Fibroblast of skin of right quadriceps (primary cell): ENCODE measurements at regions not wholly inside any gene's neighbourhood (a gene's known extent, or its start where the extent isn't known, plus 50 kb on each side); places are given as distances from the start of the nearest gene placed in this dataset.

ENCODE experiments used
- DNase-seq: peaks from one replicate; pipeline ENCODE4 v3.0.0-alpha.2; 2013

DNA sequence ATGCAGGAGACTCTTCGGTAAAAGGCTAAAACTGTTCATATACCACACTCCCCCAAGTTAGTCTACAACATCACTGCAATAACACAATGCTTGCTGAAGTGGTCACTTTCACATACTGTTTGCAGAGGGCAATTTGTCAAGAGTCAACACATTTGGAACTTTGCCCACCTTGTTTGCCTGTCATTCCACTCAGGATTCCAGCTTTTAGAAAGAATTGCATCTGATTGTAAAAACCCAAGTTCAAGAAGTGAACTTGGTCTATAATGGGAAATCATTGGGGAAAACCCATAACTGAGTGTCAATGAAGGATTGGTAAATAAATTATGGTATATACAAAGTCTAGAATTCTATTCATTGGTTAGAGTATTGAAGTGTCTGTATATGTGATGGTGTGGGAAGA is 120.5 kb downstream of the GADD45G start:
- no peak for DNase-seq

DNA sequence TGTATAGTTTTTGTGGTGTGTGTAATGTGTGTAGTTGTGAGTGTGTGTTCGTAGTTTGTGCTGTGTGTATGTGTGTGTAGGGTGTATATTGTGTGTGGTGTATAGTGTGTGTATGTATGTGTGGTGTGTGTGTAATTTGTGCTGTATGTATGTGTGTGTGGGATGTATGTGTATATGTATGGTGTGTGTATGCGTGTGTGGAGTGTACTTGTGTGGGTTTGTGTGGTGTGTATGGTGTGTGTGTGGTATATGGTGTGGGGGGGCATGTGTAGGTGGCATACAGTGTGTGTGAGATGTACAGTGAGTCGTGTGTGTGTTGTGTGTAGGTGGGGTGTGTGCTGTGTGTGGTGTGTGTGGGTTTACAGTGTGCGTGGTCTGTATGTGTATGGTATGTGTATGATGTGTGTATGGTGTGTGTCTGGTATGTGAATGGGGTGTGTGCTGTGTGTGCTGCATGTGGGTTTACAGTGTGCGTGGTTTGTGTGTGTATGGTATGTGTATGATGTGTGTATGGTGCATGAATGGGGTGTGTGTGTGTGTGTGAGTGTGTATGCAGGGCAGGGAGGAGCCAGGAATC is 125.2 kb downstream of the GADD45G start:
- no peak for DNase-seq

DNA sequence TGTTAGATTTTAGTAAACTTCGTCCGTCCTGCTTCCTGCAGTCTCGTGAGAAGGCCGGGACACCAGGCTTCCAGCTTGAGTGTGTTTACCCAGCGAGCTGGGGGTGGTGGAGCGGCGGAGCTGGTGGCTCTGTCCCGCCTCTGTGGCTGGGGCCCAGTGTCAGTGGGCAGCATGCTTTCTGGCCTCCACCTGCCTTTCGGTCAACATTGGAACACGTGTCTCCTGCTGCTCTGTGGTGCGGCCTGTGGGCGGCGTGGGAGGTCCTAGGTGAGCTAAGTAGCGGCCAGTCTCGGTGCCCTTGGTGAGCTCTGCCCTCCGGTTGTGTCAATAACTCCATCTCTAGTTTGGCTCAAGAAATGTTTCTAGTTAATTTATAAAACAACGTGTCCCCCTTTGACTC is 125.9 kb downstream of the GADD45G start:
- DNase-seq: no peak

DNA sequence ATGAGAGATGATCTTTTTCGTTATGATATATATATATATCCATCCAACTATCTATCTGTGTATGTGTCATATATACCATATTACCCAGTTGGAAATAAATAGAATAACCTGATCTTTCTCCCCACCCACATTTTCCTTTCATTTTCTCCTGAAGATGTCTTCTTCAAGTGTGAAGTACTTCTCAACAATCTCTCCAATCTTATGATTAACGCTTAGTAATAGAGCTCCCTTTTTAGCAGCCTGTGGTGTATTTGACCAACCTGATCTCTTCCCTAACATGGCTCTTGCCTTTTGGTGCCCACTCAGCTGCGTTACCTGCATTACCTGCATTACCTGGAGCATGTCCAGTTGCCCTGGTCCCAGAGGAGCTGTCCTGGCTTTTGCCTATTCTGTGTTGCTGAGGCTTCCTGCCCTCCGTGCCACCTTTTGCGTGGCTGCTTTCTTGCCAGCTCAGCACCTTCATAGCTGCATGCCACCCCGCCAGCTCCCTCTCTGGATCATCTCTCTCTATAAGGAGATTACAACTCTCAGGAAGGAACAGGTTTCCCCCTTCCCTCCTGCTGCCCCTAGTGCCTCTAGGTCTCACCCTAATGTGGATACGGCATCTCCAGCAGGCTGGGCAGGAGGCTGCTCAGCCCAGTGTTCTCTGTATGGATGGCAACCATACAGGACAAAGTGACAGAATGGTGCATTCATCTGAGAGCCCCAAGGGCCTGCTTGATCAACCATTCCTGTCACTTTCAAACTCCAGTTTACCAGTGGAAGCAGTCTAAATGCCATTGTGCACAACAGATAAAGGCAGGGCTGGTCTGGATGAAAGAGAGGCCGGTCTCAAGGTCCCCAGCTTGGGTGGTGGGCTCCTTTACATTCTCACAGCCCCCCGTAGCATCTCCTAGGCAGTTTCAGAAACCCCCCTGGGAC is 126.7 kb downstream of the GADD45G start:
- no peak for DNase-seq

DNA sequence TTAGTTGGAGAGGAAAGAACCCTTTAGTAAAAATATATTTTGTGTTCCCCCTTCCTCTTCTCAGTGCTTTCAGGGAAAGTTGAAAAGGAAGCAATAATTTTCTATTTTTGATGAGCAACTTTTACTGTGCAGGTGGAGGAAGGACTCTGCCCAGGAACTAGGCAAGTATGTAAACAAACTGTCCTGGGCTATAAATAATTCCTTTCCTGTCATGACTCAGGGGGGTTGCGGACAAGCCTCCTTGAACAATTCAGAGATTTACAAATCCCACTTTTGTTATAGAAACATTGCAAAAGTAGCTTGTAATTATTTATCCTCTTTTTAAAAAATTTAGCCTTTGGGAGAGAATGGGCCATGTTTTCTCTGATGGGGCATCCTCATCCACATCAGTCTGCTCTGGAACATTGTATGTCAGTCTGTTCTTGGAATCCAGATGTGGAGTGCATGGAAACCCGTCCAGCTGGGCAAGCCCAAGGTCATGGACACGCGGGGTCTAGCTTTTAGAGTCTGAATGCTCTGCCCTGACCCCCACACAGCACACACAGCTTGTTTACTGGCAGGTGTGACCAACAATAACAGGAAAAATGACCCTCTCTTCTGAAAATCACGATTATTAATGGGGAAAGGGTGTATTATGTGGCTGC is 127.6 kb downstream of the GADD45G start:
- peak; percentile 39 for DNase-seq

DNA sequence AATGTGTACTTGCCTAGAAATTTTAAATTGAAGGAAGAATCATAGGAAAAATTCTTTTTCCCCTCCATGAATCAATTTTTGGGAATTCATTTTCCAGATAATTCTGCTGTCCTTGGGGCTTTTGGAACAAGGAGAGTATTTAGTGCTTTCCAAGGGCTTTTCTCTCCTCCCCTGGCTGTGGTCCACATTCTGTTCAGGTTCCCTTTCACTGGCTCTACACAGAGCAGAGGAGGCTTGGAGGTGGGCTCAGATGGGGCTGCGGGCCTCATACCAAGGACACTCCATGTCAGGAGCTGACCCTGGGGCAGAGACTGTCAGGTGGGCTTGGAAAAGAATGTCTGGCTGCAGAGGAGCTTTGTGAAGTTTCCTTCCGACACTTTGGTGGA is 128.1 kb downstream of the GADD45G start:
- no peak for DNase-seq

DNA sequence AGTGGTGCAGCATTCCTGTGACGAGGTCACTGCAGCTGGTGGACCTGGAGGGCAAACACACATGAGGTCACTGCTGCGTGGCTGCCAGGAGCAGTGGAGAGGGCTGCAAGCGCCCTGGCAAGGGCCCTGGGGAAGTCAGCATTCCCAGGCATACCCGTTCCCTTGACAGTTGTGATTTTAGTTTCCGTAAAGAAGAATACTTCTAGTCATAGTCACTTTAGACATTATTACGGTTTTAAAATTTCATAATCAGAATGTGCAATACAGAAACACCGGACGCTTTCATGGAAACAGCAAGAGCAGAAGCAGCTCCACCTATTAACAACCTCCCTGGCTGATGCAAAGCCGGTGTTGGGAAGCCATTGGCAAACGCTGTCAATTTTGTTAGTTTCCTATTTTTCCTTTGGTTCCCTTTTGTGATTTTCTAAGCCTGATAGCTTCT is 129.8 kb downstream of the GADD45G start:
- DNase-seq: no peak

DNA sequence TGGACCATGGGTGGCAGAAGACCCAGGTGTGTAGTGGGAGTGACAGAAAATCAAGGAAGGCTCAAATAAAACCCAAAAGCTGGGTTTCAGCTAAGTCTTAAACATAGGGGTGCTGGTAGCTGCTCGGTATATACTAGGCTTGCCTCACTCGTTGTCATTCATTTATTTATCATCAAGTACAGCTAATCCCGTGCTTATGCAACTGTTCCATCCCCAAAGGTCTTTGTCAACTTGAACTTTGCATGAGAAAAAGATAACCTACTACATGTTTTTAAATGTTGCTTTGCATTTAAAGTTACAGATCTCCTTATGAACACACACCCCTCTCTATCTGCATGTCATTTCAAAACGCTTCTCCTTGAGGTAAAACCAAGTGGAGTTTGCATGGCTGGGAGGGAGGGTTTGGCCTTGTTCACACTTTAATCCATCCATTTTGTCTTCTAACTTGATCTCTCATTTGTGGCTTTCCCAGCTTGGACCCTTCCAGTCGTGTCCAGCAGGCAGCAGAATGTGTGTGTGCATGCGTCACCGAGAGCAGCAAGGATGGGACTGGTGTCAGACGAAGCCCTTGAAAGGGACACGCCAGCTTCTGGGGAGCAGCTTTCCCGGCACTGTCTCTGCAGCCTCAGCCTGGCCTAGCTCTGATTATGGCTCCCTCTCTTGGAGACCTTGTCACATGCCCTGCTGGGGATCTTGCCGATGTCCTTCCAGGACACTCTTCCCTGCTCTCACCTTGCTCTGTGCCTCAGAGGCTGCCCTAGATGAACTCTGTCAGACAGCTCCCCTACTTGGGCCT is 133.5 kb downstream of the GADD45G start:
- no peak for DNase-seq

DNA sequence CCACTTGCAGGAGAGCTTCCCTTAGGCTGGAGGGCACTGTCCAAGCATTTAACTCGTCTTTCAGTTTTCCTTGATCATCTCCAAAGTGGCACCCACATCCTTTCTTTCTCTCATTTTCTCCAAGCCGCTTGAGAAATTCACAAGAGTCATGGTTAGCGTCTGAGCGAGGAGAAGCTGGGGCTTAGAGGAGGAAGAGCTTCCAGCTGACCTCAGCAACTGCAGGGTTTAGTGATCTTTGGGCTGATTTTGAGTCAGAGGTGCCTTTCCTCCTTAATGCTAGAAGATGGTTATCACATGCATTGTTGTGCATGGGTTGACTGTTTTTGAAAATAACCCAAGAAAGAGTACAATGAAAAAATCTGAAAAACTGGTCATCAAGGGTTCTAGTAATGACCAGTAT is 134.7 kb downstream of the GADD45G start:
- DNase-seq: no peak

DNA sequence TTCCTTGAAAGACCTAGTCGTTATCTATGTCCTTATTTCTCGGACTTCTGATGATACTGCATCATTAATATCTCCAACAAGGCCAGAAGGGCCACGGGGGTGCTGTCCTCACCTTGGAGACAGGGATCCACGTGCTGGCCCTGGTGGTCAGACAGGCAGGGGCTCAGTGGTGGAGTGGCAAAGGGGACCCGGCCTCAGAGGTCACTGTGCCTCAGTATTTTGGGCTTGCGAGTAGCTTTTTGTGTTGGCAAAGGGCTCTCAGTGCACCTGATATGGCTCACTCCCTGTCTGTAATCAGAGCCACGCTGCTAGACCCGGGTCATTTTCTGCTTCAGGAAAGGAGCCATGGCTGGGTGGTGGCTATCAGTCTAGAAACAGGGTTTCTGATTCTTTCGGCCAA is 135.1 kb downstream of the GADD45G start:
- no peak for DNase-seq

DNA sequence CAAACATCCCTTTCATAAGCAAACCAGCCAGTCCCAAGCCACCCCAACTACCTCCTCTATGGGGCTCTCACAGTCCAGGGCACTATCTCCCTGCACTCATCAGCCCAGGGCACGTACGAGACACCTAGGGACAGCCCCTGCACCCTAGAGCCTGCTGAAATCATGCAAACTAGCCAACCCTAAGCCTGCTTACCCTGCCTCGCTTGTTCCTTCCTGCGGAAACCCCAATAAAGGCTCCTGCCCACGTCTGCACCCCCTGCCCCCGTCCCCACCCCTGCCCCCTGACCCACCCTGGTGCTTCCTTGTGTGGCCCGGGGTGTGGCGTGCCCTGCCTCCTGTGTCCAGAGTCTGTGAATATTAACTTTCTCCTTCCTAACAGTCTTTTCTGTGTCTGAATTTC is 135.9 kb downstream of the GADD45G start:
- DNase-seq: no peak

DNA sequence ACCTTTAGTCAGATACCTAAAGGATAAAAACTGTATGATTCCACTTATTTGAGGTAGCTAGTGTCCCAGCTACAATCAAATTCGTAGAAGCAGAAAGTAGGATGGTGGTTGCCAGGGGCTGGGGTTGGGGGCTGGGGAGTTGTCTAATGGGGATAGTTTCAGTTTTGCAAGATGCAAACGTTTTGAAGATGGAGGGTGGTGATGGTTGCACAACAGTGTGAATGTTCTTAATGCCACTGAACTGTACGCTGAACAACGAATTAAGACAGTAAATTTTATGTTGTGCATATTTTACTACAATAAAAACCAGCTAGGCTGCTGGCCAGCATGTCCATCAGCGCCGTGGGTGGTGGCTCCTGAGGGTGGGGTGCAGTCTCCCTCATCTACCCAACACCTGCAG is 137.8 kb downstream of the GADD45G start:
- DNase-seq: no peak

DNA sequence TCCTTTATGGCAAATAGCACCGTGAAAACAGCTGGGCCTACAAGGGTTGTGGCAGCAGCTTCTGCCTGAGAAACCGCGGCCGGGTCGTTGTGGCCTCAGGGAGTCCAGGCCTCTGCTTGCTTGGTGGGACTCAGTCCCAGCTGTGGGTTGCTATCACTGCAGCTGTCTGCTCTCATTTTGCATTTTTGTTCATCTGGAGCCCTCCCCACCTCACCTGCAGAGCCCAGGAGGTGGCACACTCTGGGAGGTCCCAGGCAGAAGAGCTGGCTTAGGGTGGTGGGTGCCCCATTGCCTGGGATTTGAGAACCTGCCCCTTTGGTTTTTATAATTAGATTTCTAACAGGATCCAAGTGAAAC is 138.4 kb downstream of the GADD45G start:
- no peak for DNase-seq

DNA sequence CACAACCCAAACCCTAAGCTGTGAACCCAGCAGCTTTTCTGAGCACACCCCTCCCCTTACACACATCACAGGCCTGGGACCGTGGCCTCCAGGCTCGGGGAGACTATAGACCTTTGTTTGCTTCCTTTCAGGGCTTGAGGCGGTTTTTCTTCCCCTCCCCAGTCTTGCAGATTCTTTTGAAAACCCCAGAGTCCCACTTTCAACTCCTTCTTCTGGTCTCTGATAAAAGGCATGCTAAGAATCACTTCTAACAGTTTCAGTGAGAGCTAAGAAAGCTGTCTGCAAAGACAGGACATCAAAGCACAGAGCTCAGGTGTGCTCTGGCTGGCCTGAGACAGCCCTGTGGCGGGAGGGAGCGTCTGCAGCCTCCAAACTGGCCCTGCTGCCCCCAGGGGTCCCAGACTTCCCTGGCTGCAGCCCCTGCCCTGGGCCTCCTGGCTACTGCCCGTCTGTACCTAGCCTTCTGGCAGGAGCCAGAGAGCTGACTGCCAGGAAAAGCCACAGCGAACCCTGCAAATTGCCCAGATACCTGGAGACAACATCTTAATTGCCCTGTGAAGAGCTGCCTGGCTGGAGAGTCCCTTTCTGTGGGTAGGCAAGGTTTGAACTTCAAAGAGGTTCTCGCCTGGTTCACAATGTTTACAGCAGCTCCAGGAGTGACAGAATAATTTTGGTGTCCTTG is 138.9 kb downstream of the GADD45G start:
- DNase-seq: no peak

DNA sequence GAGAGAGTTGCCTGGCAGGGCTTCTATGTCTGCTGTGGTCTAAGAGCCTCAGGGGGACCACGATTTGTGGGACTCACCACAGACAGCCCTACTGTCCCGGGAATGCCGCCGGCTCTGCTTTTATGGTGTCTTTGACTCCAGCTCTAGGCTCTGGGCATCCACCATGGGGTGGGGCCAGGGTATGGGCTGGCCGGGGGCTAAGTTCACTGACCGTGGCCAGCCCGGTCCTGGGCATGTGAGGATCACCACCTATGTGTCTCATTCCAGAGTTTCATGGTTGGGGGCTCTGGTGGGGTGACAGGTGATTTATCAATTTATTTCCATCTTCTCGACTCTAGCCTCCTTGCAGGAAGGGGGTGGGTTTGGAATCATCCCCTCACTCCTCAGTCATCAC is 139.4 kb downstream of the GADD45G start:
- no peak for DNase-seq

DNA sequence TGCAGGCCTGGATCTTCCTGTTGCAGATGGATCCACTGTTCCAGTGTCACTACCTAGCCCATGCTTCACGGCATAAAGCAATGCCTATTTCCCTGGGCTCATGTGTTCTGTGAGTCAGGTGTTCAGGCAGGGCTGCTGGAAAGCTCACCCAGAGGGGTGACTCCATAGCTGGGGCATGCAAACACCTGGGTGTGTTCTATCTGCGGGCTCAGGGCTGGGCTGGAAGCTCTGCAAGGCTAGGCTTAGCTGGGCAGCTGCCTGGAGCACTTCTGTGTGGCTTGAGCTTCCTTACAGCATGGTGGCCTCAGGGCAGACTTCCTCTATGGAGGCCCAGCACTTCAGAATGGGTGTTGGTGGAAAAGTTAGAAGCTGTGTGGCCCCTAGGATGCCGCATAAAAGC is 139.9 kb downstream of the GADD45G start:
- DNase-seq: no peak

DNA sequence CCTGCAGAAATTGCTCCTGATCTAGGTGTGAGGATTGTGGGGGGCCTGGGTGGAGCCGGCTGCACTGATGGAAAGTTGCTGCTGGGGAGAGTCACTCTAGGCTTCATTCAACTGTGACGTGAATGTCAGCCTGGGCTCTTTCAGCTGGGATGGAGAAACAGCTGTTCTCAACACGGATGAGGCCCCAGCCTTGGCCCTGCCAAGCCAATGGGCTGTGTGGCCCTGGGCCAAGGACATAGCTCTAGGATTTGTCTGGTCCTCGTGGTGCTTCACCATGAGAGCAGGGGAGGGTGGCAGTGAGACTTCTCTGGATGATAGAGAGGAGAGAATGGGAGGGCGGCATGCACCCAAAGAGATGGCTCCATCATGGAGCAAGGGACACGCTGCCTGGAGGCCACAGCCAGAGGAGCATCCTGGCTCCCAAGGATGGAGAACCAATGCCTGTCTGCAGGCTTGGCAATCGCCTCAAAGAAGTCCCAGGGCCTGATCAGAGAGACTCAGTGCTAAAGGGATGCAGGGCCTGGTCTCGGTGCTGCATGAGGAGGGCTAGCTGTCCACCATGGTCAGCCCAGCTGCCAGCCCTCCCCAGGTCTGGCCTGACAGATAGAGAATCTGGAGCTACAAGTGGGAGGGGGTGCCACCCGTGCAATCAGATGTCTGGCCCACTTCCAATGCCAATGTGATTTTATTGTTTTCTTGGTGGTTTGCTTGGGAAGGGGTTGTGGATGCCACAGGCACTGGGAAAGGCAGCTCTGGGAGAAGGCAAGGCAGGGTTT is 141.0 kb downstream of the GADD45G start:
- DNase-seq: no peak

DNA sequence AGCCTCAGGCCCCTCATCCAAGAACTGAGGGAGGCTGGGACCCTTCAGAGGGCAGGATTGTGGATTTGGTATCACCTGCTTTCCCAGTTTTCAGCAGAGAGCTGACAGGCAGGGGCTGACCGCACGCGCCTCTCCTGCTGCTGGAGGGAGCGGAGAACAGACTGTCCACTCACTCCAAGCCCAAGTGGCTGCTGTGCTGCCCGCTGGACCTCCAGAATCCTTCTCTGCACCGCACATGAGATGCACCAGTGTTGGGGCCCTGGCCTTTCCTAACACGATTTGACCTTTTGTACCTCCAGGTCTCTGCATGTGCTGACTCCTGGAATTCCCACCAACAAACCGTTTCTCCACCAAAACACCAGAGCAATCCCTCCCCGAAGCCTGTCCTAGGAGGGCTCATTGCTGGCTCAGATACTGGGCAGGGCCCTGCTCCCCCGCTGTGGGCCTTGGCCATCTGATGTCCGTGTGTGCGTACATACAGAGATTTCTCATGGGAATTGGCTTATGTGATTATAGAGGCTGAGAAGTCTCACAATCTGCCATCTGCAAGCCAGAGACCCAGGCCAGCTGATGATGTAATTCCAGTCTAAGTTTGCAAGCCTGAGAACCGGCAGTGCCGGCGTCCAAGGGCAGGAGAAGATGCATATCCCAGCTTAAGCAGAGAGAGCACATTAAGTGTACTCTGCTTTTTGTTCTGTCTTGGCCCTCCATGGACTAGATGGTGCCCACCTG is 141.7 kb downstream of the GADD45G start:
- peak; percentile 77 for DNase-seq

DNA sequence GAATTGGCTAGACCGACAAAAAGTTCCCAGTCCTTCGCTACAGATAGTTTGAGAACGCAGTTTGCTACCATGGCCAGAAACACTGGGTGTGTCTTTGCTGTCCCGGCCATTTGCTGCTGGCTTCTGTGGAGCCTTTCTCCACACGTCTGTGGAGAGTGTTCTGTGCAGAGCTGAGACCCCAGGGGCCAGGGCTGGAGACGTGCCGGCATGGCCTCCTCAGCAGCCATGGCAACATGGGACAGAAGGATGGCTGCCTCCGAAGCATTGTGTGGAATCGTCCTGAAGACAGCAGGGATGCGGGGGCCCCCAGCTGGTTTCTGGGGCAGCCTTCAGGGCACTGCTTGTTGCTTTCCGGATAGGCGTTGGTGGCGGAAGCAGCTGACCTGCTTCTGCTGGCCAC is 142.8 kb downstream of the GADD45G start:
- DNase-seq: no peak

DNA sequence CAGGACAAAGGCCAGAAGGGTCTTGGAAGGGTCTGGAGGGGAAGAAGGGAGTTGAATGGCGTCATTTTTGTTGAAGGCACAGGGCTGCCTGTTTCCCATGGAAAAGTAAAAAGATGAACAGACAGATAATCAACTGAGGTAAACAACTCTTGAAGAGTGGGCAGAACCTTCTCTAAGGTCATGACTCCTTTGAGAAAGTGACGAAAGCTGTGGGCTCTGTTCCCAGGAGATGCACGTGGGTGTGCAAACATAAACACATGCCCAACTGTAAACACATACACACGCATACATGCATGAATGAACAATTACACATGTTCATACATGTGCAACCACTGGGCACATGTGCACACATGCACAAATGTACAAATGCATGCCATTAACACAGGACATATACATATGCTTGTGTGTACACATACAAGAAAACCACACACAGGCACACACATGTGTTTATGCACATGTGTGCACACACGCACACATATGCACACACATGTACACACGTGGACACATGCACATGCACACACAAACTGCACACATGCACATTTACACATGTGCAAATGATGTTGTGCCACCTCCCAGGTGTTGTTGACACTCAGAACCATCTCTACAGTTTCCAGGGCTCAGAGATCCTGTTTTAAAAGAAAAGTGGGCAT is 143.3 kb downstream of the GADD45G start:
- DNase-seq: no peak
